ENCODE measurements at regions not wholly inside any gene's neighbourhood (a gene's known extent, or its start where the extent isn't known, plus 50 kb on each side); places are given as distances from the start of the nearest gene placed in this dataset.
"Not testable (repeated sequence)": the region's sequence is repeated elsewhere in the genome, so short reads cannot be mapped to it uniquely, and the experiment has no call there.

GRCh38 chr1:90861421-90861820, 144.3 kb upstream of the BARHL2 start:
- not testable (repeated sequence) for TF ChIP-seq CTCF (IDR thresholded peaks at IDR 0.05); EMX1 (CRISPR knock-in tag; IDR thresholded peaks at IDR 0.05); ZNF671 (CRISPR knock-in tag; IDR thresholded peaks at IDR 0.05); HMGXB4 (CRISPR knock-in tag; IDR thresholded peaks at IDR 0.05)
